Testis (tissue), 2 donors: ENCODE measurements at regions not wholly inside any gene's neighbourhood (a gene's known extent, or its start where the extent isn't known, plus 50 kb on each side); places are given as distances from the start of the nearest gene placed in this dataset.

Source experiments
- POLR2A ChIP-seq: fragments of 450-650 bp; IDR thresholded peaks from one replicate; pipeline ENCODE4 v1.6.1; 2017; ENCODE audit warnings: antibody characterized with exemption, mild to moderate bottlenecking, moderate library complexity
- TF ChIP-seq, protein P1 (sequence below), 3 experiments: fragments of 450-650 bp in 2 of 3; fragments of 200-600 bp in 1 of 3; sonication (generic) in 1 of 3; IDR thresholded peaks; one replicate each; pipeline ENCODE4 v1.5.1; 2016 to 2019; ENCODE audit warnings: antibody characterized with exemption in 3 of 3, mild to moderate bottlenecking in 2 of 3, moderate library complexity in 1 of 3

DNA sequence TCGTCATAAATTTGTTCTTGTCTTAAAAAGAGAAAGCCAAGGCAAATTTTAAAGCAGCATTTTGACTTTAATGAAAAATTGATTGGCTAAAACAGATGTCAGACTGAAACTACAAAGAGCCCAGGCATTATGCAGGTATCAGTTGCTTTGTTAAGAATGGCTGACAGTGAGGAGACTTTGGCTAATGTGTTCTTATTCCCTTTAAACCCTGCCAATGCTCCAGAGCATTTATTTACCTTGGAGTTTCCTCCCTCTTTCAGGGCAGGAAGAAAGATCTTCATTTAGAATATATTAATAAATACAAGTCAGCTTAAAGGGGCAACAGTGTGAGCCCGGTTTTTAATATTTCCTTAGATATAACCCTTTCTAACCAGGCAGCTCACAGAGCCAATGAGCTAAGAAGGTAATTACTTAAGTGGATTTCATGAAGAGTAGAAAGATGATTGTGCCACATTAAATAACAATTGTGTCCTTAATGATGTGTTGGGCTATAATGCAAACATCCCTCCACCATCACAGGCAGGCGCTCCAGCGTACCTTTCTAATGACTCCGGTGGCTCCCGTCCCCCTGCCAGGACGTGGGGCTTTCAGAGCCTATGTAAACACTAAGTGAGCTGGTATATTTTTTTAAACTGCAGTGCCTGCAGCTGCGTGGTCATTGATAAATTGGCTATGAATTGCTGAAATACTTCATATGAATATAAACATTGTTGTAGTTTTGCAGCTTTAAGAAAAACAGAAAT is 349.4 kb upstream of the POU3F3 start:
- TF ChIP-seq, protein P1, sequence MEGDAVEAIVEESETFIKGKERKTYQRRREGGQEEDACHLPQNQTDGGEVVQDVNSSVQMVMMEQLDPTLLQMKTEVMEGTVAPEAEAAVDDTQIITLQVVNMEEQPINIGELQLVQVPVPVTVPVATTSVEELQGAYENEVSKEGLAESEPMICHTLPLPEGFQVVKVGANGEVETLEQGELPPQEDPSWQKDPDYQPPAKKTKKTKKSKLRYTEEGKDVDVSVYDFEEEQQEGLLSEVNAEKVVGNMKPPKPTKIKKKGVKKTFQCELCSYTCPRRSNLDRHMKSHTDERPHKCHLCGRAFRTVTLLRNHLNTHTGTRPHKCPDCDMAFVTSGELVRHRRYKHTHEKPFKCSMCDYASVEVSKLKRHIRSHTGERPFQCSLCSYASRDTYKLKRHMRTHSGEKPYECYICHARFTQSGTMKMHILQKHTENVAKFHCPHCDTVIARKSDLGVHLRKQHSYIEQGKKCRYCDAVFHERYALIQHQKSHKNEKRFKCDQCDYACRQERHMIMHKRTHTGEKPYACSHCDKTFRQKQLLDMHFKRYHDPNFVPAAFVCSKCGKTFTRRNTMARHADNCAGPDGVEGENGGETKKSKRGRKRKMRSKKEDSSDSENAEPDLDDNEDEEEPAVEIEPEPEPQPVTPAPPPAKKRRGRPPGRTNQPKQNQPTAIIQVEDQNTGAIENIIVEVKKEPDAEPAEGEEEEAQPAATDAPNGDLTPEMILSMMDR (IDR thresholded peaks at IDR 0.05), result no peak
- TF ChIP-seq POLR2A, result no peak
